Uterus (tissue), 2 donors: ENCODE measurements at regions not wholly inside any gene's neighbourhood (a gene's known extent, or its start where the extent isn't known, plus 50 kb on each side); places are given as distances from the start of the nearest gene placed in this dataset.

ENCODE experiments used
- CTCF ChIP-seq, 4 experiments: fragments of 200-600 bp in 2 of 4; fragments of 450-650 bp in 2 of 4; sonication (generic) in 2 of 4; IDR thresholded peaks; one replicate each; pipeline ENCODE4 v1.5.1; 2016 to 2019; ENCODE audit warnings: antibody characterized with exemption in 4 of 4, mild to moderate bottlenecking in 2 of 4, moderate library complexity in 1 of 4
- POLR2A ChIP-seq, 2 donors: fragments of 450-650 bp; IDR thresholded peaks; one replicate each; pipeline ENCODE4 v1.6.1; 2016; ENCODE audit warnings: antibody characterized with exemption in 2 of 2, mild to moderate bottlenecking in 1 of 2, moderate library complexity in 1 of 2

- TF ChIP-seq CTCF (IDR thresholded peaks at IDR 0.05): no peak
- TF ChIP-seq POLR2A (IDR thresholded peaks at IDR 0.05): no peak
Observed at GRCh38 chr2:20917287-20917660, 94.4 kb upstream of the LDAH start.
